Urothelium cell line (cell line): ENCODE measurements at regions not wholly inside any gene's neighbourhood (a gene's known extent, or its start where the extent isn't known, plus 50 kb on each side); places are given as distances from the start of the nearest gene placed in this dataset.

Experiments
- DNase-seq: peaks from one replicate; pipeline ENCODE4 v3.0.0; 2011; ENCODE audit warnings: low spot score, mixed read lengths
- FAIRE-seq: peaks from 2 replicates; lab custom pipeline; 2011; peaks lifted over from hg19 to GRCh38; lab: Jason Lieb, UNC

- DNase-seq (no peak), FAIRE-seq (no peak)
Observed at GRCh38 chr18:76205906-76206305, 289.1 kb downstream of the ZNF516 start.

- FAIRE-seq (no peak), DNase-seq (no peak)
Observed at GRCh38 chr18:76203552-76203951, 291.5 kb downstream of the ZNF516 start.

- FAIRE-seq, result no peak
Observed at GRCh38 chr18:76202322-76202721, 292.7 kb downstream of the ZNF516 start.

GRCh38 chr18:76195601-76196000, 299.4 kb downstream of the ZNF516 start:
- FAIRE-seq (no peak), DNase-seq (no peak)

More at GRCh38 chr18:76202322-76202721, 292.7 kb downstream of the ZNF516 start:
- DNase-seq, result no peak

- FAIRE-seq (no peak), DNase-seq (no peak)
Observed at GRCh38 chr18:76188097-76188496, 306.9 kb downstream of the ZNF516 start.

GRCh38 chr18:76179257-76179656, 315.8 kb downstream of the ZNF516 start:
- no peak for DNase-seq
- FAIRE-seq, result no peak

GRCh38 chr18:76177160-76177559, 317.9 kb downstream of the ZNF516 start:
- DNase-seq (no peak), FAIRE-seq (no peak)

- DNase-seq (no peak), FAIRE-seq (no peak)
Observed at GRCh38 chr18:76174451-76174850, 320.6 kb downstream of the ZNF516 start.

GRCh38 chr18:76169733-76170132, 325.3 kb downstream of the ZNF516 start:
- DNase-seq (no peak), FAIRE-seq (no peak)

GRCh38 chr18:76167845-76168621, 327.0 kb downstream of the ZNF516 start:
- no peak for DNase-seq
- no peak for FAIRE-seq

GRCh38 chr18:76167410-76167809, 327.6 kb downstream of the ZNF516 start:
- DNase-seq, result no peak

GRCh38 chr18:76162886-76163285, 332.2 kb downstream of the ZNF516 start:
- no peak for FAIRE-seq
- DNase-seq, result no peak

More at GRCh38 chr18:76167410-76167809, 327.6 kb downstream of the ZNF516 start:
- no peak for FAIRE-seq

- FAIRE-seq, result no peak
- DNase-seq, result no peak
Observed at GRCh38 chr18:76161983-76162382, 333.1 kb downstream of the ZNF516 start.

GRCh38 chr18:76153691-76154090, 341.4 kb downstream of the ZNF516 start:
- DNase-seq (no peak), FAIRE-seq (no peak)

GRCh38 chr18:76149734-76150133, 345.3 kb downstream of the ZNF516 start:
- no peak for DNase-seq
- FAIRE-seq, result no peak

- no peak for DNase-seq
- no peak for FAIRE-seq
Observed at GRCh38 chr18:76149284-76149683, 345.8 kb downstream of the ZNF516 start.

- FAIRE-seq, result no peak
- DNase-seq, result no peak
Observed at GRCh38 chr18:76145521-76146376, 349.3 kb downstream of the ZNF516 start.

- FAIRE-seq, result no peak
- no peak for DNase-seq
Observed at GRCh38 chr18:76144844-76145243, 350.2 kb downstream of the ZNF516 start.

GRCh38 chr18:76142611-76143010, 352.4 kb downstream of the ZNF516 start:
- DNase-seq (no peak), FAIRE-seq (no peak)

- FAIRE-seq (no peak), DNase-seq (no peak)
Observed at GRCh38 chr18:76139844-76140243, 355.2 kb downstream of the ZNF516 start.

GRCh38 chr18:76137216-76137615, 357.8 kb downstream of the ZNF516 start:
- FAIRE-seq (no peak), DNase-seq (no peak)

- DNase-seq (no peak), FAIRE-seq (no peak)
Observed at GRCh38 chr18:76136701-76137100, 358.3 kb downstream of the ZNF516 start.
